Trophoblast cell (in vitro differentiated cells and primary cell): ENCODE measurements at regions not wholly inside any gene's neighbourhood (a gene's known extent, or its start where the extent isn't known, plus 50 kb on each side); places are given as distances from the start of the nearest gene placed in this dataset.
A peak's percentile ranks its signal among the peaks of the same experiment; 100 is the strongest.

Source experiments
- DNase-seq, 2 donors: peaks; one replicate each; pipeline ENCODE4 v3.0.0-alpha.2; 2016
- H2AFZ ChIP-seq: 2 replicates; pipeline ENCODE4 v1.6.1; 2013; ENCODE audit warnings: low read length, moderate library complexity, mild to moderate bottlenecking; ENCODE audit not compliant: insufficient read depth, poor library complexity
- H2AK5ac ChIP-seq: 2 replicates; pipeline ENCODE4 v1.6.1; 2013; ENCODE audit warnings: mild to moderate bottlenecking, low read length
- H2BK120ac ChIP-seq: 2 replicates; pipeline ENCODE4 v1.6.1; 2013; ENCODE audit warnings: low read length, mild to moderate bottlenecking, moderate library complexity; ENCODE audit not compliant: insufficient read depth, poor library complexity
- H2BK12ac ChIP-seq: 2 replicates; pipeline ENCODE4 v1.6.1; 2013; ENCODE audit warnings: mild to moderate bottlenecking, low read length, moderate library complexity
- H2BK5ac ChIP-seq: 2 replicates; pipeline ENCODE4 v1.6.1; 2013; ENCODE audit warnings: low read length, low read depth, moderate library complexity, mild to moderate bottlenecking; ENCODE audit not compliant: poor library complexity
- H3K14ac ChIP-seq: 2 replicates; pipeline ENCODE4 v1.6.1; 2013; ENCODE audit warnings: mild to moderate bottlenecking, low read length
- H3K18ac ChIP-seq: 2 replicates; pipeline ENCODE4 v1.6.1; 2013; ENCODE audit warnings: mild to moderate bottlenecking, low read length
- H3K23ac ChIP-seq: 2 replicates; pipeline ENCODE4 v1.6.1; 2013; ENCODE audit warnings: low read length
- H3K27ac ChIP-seq: 2 replicates; pipeline ENCODE4 v1.5.1; 2013; ENCODE audit warnings: low read depth, mild to moderate bottlenecking, inconsistent platforms, low read length, moderate library complexity
- H3K27me3 ChIP-seq: 2 replicates; pipeline ENCODE4 v1.6.1; 2013; ENCODE audit warnings: inconsistent platforms, mild to moderate bottlenecking, low read length, moderate library complexity; ENCODE audit not compliant: insufficient read depth
- H3K36me3 ChIP-seq, 2 experiments: 1 replicate in 1 of 2; 2 replicates in 1 of 2; pipeline ENCODE4 v1.6.1; 2013; ENCODE audit warnings: low read length in 2 of 2, mild to moderate bottlenecking in 2 of 2, moderate library complexity in 1 of 2; ENCODE audit not compliant: insufficient read depth in 2 of 2, control insufficient read depth in 1 of 2
- H3K4ac ChIP-seq: 2 replicates; pipeline ENCODE4 v1.6.1; 2013; ENCODE audit warnings: low read depth, mild to moderate bottlenecking, low read length, moderate library complexity
- H3K4me1 ChIP-seq, 2 experiments: 1 replicate in 1 of 2; 2 replicates in 1 of 2; pipeline ENCODE4 v1.6.1; 2013; ENCODE audit warnings: low read length in 2 of 2, mild to moderate bottlenecking in 2 of 2, moderate library complexity in 1 of 2; ENCODE audit not compliant: insufficient read depth in 2 of 2, control insufficient read depth in 1 of 2
- H3K4me2 ChIP-seq: 2 replicates; pipeline ENCODE4 v1.6.1; 2013; ENCODE audit warnings: inconsistent platforms, mild to moderate bottlenecking, low read length, moderate library complexity
- H3K4me3 ChIP-seq: 2 replicates; pipeline ENCODE4 v1.5.1; 2013; ENCODE audit warnings: mild to moderate bottlenecking, low read depth, low read length, inconsistent platforms
- H3K79me1 ChIP-seq: one replicate; pipeline ENCODE4 v1.6.1; 2013; ENCODE audit warnings: low read length
- H3K79me2 ChIP-seq: 2 replicates; pipeline ENCODE4 v1.6.1; 2013; ENCODE audit warnings: low read length, mild to moderate bottlenecking; ENCODE audit not compliant: control insufficient read depth, insufficient read depth, poor library complexity
- H3K9ac ChIP-seq: 2 replicates; pipeline ENCODE4 v1.6.1; 2013; ENCODE audit warnings: mild to moderate bottlenecking, low read length
- H3K9me3 ChIP-seq: 2 replicates; pipeline ENCODE4 v1.6.1; 2013; ENCODE audit warnings: low read depth, mild to moderate bottlenecking, control low read depth, inconsistent platforms, low read length; ENCODE audit not compliant: insufficient read depth
- H4K12ac ChIP-seq: 2 replicates; pipeline ENCODE4 v1.6.1; 2013; ENCODE audit warnings: low read depth, mild to moderate bottlenecking, low read length, moderate library complexity
- H4K8ac ChIP-seq: 2 replicates; pipeline ENCODE4 v1.6.1; 2013; ENCODE audit warnings: low read depth, mild to moderate bottlenecking, low read length, moderate library complexity
- H4K91ac ChIP-seq: one replicate; pipeline ENCODE4 v1.6.1; 2013; ENCODE audit warnings: low read depth, mild to moderate bottlenecking, low read length, moderate library complexity
- WGBS: extraction: QIAGEN DNeasy Blood & Tissue Kit; methylation state at CpG from one replicate; pipeline ENCODE4 v1.1.7; 2013; ENCODE audit warnings: missing lambda C conversion rate; ENCODE audit not compliant: insufficient read length, insufficient coverage; ENCODE audit errors: extremely low coverage; 5-methylcytosine and 5-hydroxymethylcytosine counted together

DNA sequence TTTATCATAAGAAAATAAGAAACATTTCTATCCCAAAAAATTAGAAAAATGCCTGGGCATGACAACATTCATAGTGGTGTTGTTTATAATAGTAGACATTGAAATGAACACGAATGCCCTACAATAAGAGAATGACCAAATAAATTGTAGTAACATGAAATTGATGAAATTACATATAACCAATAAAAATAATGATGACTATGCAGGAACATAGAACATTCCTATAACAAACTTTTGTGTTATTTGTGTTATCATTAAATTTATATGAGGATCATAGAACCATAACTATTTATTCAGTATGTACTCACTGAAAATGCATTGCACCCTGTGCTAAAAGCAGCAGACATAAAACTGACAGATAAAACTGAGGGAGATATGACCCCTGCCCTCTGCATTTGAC, 399.7 kb downstream of the CBLN4 start:
- Histone ChIP-seq H4K12ac (no peak overlapping the region), H3K27me3 (no peaks in the 10 kb centered on the region), H3K4me2 (no peak overlapping the region), H2AFZ (no peak overlapping the region), H2BK120ac (no peak overlapping the region), H3K23ac (no peak overlapping the region), H3K4me3 (no peak overlapping the region), H3K18ac (no peak overlapping the region), H3K27ac (no peak overlapping the region), H4K91ac (no peak overlapping the region), H3K4me1 (no peaks in the 10 kb centered on the region), H3K79me1 (no peaks in the 10 kb centered on the region), H2BK5ac (no peak overlapping the region), H3K9me3 (no peaks in the 10 kb centered on the region), H2AK5ac (no peak overlapping the region), H3K79me2 (no peaks in the 10 kb centered on the region), H3K9ac (no peak overlapping the region), H3K4ac (no peak overlapping the region), H3K36me3 (no peaks in the 10 kb centered on the region), H2BK12ac (no peak overlapping the region), H3K14ac (no peak overlapping the region), H4K8ac (no peak overlapping the region)
- no peak for DNase-seq
- no CpG with 5 or more reads among the region's 1 CpG for WGBS

GRCh38 chr20:55597526-55597925, 407.8 kb downstream of the CBLN4 start:
- peak in 1 of 2 donors; percentile 50 for DNase-seq
- WGBS = no CpG with 5 or more reads among the region's 1 CpG

GRCh38 chr20:55596431-55596830, 408.9 kb downstream of the CBLN4 start:
- Histone ChIP-seq H4K8ac (no peak overlapping the region), H3K79me2 (no peaks in the 10 kb centered on the region), H3K14ac (no peak overlapping the region), H4K12ac (no peak overlapping the region), H3K9me3 (no peaks in the 10 kb centered on the region), H3K79me1 (no peaks in the 10 kb centered on the region), H2BK5ac (no peak overlapping the region), H3K4me2 (no peak overlapping the region), H3K27me3 (no peaks in the 10 kb centered on the region), H2AK5ac (no peak overlapping the region), H3K18ac (no peak overlapping the region), H3K9ac (no peak overlapping the region), H3K27ac (no peak overlapping the region), H3K4me3 (no peak overlapping the region), H2BK12ac (no peak overlapping the region), H3K4me1 (no peaks in the 10 kb centered on the region), H3K4ac (no peak overlapping the region), H3K23ac (no peak overlapping the region), H4K91ac (no peak overlapping the region), H2BK120ac (no peak overlapping the region), H2AFZ (no peak overlapping the region), H3K36me3 (no peaks in the 10 kb centered on the region)
- DNase-seq = no peak
- WGBS = no CpG with 5 or more reads among the region's 1 CpG

More at GRCh38 chr20:55597526-55597925, 407.8 kb downstream of the CBLN4 start:
- no peak overlapping the region for H3K4me2 ChIP-seq
- H2BK5ac ChIP-seq = no peak overlapping the region
- no peaks in the 10 kb centered on the region for H3K27me3 ChIP-seq
- no peak overlapping the region for H3K27ac ChIP-seq
- H3K9ac ChIP-seq = no peak overlapping the region
- no peak overlapping the region for H4K8ac ChIP-seq
- no peaks in the 10 kb centered on the region for H3K79me2 ChIP-seq
- no peak overlapping the region for H2AFZ ChIP-seq
- no peak overlapping the region for H4K91ac ChIP-seq
- no peak overlapping the region for H3K23ac ChIP-seq
- no peak overlapping the region for H2BK120ac ChIP-seq
- H3K9me3 ChIP-seq = no peaks in the 10 kb centered on the region
- H3K4me1 ChIP-seq = no peaks in the 10 kb centered on the region
- H2AK5ac ChIP-seq = no peak overlapping the region
- no peaks in the 10 kb centered on the region for H3K36me3 ChIP-seq
- no peak overlapping the region for H3K18ac ChIP-seq
- no peak overlapping the region for H3K14ac ChIP-seq
- no peak overlapping the region for H4K12ac ChIP-seq
- no peak overlapping the region for H2BK12ac ChIP-seq
- no peak overlapping the region for H3K4me3 ChIP-seq
- H3K4ac ChIP-seq = no peak overlapping the region
- H3K79me1 ChIP-seq = no peaks in the 10 kb centered on the region

DNA sequence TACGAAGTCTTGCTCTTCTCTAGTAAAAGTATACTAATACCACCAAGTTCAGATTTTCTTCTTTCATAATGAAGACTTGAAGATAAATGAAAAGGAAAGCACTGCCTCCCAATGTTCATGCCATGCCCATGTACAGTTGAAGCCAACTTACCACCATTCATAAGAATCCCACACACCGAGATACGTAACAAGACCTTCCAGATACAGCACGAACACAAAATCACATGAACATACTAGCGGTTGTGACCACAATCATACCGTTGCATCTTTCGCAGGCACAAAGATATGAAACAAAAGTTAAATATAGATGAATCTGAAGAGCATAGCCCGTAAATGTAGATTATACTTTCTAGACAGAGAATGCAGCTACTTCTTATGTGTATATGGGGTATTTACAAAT, 412.5 kb downstream of the CBLN4 start:
- no CpG with 5 or more reads among the region's 8 CpGs for WGBS
- no peak overlapping the region for H3K4me2 ChIP-seq

More for the DNA sequence above, 412.5 kb downstream of the CBLN4 start:
- Histone ChIP-seq H3K9me3 (no peaks in the 10 kb centered on the region), H4K12ac (no peak overlapping the region), H3K23ac (no peak overlapping the region), H3K79me2 (no peaks in the 10 kb centered on the region), H3K4me3 (no peak overlapping the region), H3K9ac (no peak overlapping the region), H3K4ac (no peak overlapping the region), H3K79me1 (no peaks in the 10 kb centered on the region), H3K27me3 (no peaks in the 10 kb centered on the region), H2BK5ac (no peak overlapping the region), H3K4me1 (no peaks in the 10 kb centered on the region), H2AK5ac (no peak overlapping the region), H2BK120ac (no peak overlapping the region), H2AFZ (no peak overlapping the region), H4K8ac (no peak overlapping the region), H2BK12ac (no peak overlapping the region), H3K36me3 (no peaks in the 10 kb centered on the region), H3K14ac (no peak overlapping the region), H3K27ac (no peak overlapping the region), H3K18ac (no peak overlapping the region), H4K91ac (no peak overlapping the region)
- no peak for DNase-seq
